Stimulated activated CD4-positive, alpha-beta T cell treated with anti-CD3 and anti-CD28 coated beads, Interleukin-15, amount 100 ng/mL, for 1 hour (primary cell): ENCODE measurements at regions not wholly inside any gene's neighbourhood (a gene's known extent, or its start where the extent isn't known, plus 50 kb on each side); places are given as distances from the start of the nearest gene placed in this dataset.
"Not testable (repeated sequence)": the region's sequence is repeated elsewhere in the genome, so short reads cannot be mapped to it uniquely, and the experiment has no call there.

Experiments used
- DNase-seq, 2 donors: peaks; one replicate each; pipeline ENCODE4 v3.0.0-alpha.2; 2020; ENCODE audit warnings: low read depth in 1 of 2, low spot score in 1 of 2

- DNase-seq = no peak
Measured at GRCh38 chr5:102049517-102049916, 246.6 kb downstream of the SLCO4C1 start.

GRCh38 chr5:102048940-102049339, 247.1 kb downstream of the SLCO4C1 start:
- DNase-seq = no peak

- DNase-seq = not testable (repeated sequence)
Measured at GRCh38 chr5:102047073-102047472, 249.0 kb downstream of the SLCO4C1 start.

DNA sequence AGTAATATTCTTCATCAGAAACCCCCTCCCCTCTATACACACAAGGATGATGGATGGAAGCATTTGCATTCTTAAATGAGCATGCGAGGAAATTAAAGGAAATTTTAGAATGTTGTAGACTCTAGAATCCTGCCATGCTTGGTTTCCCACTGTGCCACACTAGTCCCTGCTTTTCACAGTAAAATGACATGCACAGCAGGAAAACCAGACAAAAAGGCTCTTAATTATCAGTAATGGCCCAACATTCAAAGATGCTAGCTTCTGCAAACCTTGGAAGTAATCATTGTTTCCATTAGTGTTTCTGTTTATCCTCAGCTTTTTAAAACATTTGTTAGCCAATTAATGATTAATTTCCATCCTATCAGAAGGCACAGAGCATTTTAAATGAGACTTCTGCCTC, 255.8 kb downstream of the SLCO4C1 start:
- DNase-seq = no peak

DNA sequence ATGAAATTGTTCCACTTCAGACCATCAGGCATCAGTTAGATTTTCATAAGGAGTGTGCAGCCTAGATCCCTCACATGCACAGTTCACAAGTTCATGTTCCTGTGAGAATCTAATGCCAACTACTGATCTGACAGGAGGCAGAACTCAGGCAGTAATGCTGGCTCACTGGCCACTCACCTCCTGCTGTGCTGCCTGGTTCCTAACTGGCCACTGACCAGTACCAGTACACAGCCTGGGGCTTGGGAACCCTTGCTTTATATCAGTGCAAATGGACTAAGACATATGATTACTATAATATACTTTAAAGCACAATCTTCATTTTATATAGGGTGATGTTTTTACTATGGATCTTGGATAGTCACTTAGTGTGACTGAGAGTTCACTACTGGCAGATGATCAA, 259.2 kb downstream of the SLCO4C1 start:
- DNase-seq = no peak

DNA sequence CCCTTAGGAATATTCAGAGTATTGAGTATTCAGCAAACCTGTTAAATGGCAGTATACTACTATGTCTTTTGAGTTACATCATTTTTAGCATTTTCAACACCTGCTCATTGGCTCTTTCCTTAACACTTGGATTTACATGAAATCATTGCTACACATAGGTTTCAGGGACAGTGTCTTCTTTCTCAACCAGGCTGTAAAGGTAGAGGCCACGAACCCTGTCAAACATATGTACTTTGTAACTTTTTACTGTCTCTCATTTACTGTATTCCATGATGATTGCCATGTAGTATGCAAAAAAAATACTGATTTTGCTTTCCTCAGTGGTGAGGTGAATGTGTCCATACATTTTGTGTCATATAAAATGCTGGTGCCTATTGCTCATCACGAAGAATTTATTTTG, 264.4 kb downstream of the SLCO4C1 start:
- DNase-seq = no peak

- no peak for DNase-seq
Measured at GRCh38 chr5:102018690-102019089, 277.4 kb downstream of the SLCO4C1 start.

- no peak for DNase-seq
Measured at GRCh38 chr5:102018279-102018678, 277.8 kb downstream of the SLCO4C1 start.

DNA sequence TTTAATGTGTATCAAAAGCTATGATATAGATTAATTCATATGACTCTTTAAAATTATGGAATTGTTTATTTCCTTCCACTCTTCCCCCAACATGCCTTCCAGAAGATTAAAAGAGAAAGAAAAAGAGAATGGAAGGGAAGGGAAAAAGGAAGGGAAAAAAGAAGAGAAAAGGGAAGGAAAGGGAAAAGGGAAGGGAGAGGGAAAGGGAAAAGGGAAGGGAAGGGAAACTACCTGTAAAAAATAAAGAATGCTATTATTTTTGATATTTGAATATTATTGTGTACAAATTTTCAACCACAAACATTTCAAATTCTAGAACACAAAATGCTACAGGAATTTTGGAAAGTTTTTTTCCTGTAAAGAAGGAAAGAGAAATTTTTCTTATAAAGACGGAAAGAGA, 281.7 kb downstream of the SLCO4C1 start:
- DNase-seq = no peak

GRCh38 chr5:102010644-102011043, 285.4 kb downstream of the SLCO4C1 start:
- no peak for DNase-seq

- no peak for DNase-seq
Measured at GRCh38 chr5:101997235-101997634, 298.8 kb downstream of the SLCO4C1 start.

- DNase-seq = no peak
Measured at GRCh38 chr5:101995585-101995984, 300.5 kb downstream of the SLCO4C1 start.

- DNase-seq = no peak
Measured at GRCh38 chr5:101991486-101991885, 304.6 kb downstream of the SLCO4C1 start.

DNA sequence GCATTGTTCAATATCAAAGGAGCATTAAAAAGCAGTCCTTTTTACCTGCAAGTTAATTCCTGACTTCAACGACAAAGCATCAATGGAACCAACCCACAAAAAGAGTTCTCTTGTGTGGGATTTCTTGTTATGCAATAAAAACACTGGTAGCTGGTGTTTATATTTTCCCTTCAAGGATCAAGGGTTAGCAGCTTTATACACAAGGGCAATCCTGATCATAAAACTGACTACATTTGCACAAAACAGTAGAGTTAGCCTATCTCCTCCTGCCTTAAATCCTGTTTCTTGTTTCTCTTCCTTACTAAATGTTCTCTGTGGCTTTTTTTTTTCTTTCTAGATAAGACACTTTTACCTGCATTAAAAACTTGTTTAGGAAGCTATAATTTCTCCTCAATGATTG, 306.4 kb downstream of the SLCO4C1 start:
- DNase-seq = no peak

DNA sequence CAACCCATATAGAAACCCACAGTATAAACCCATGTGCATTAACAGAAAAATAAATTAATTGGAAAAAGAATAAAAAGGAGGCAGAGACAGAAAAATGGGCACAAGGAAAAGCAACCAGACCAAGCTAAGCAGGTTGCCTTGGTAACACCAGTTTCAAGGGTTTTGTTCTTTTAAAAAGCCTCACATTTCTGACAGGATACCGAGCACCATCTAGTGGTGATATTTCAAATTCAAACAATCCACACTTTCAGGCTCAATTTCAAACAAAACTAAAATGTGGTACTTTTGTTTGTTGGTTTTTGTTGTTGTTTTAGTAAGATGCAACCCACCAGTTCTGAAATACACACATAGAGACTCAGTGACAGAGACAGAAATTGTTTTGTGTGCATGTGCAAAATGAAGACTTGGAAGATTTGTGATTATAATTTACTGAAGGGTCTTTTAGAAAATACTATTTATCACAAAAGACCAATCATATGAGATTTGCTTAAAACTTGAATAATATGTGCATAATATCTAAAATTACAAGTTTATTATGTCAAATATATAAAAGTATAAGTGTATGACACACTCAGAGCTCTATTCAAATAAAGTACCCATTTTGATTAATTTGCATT, 318.2 kb downstream of the SLCO4C1 start:
- DNase-seq = no peak

- DNase-seq = no peak
Measured at GRCh38 chr5:101976933-101977332, 319.2 kb downstream of the SLCO4C1 start.

- no peak for DNase-seq
Measured at GRCh38 chr5:101969742-101970141, 326.3 kb downstream of the SLCO4C1 start.

DNA sequence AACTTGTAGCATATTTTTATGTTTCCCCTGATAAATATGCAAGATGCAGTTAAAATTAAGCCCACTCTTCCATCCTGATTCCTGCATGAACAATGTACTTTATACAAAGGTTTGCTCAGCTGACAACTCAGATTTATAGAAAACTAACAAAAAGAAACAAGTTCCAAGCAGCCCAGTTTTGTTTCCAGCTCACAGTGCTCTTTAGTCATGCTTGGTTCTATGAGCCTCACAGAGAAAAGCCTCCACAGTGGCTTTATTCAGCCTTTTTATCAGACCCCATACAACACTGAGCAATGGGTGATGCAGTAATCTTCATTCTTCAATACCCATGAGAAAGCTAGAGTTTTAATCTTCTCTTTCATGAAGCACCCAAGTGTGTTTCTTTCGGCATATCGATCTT, 329.6 kb downstream of the SLCO4C1 start:
- no peak for DNase-seq

DNA sequence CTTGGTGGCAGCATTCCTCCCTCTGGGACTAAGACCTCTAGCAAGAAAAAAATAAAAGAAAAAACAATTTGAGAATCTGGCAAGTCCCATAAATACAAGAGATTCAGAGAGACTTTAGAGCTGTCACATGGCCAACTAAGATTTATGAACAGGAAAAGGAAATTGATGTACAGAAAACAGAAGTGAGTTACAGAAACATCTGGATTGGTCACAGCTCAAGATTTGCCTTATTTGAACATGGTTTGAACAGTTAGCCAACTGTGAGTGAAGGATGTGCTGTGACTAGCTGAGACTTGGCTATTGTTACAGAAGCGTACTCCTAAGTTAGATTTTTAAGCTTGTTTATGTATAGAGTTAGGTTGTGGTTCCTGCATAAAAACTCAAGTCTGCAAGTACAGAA, 340.2 kb downstream of the SLCO4C1 start:
- no peak for DNase-seq

DNA sequence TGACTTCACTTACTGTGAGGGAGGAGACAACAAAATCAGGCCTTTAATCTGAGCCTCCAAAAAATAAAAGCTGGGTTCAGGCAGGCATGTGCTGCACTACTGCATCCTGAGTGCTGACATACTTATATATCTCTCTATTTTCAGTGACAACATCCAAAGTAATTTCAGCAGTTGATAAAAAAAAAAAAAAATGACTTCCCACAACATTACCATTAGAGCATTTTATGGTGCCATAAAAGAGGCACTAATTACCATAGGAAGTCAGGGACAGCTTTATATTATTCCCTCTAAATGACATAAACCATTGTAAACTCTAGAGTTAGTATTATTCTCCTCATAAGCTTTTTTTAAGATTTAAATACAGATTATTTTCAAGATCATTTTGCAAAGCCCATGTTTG, 346.1 kb downstream of the SLCO4C1 start:
- DNase-seq = no peak

DNA sequence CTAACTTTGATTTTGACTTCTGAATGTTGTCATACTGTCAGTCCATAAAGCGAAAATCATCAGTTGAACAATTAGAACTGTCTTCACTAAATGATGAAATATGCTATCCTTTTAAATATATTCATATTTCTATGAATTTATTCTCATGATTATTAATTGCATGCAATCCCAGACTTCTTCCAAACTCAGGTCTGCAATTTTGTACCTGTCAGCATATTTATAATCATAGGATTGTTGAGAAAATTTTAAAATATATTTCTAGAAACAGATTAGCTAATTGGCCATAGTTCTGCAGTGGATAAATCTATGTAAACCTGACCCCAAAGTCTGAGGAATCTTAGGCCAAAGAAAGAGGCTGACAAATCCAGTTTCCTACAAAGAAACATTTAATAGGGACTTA, 347.5 kb downstream of the SLCO4C1 start:
- no peak for DNase-seq

- DNase-seq = no peak
Measured at GRCh38 chr5:101943784-101944183, 352.3 kb downstream of the SLCO4C1 start.

DNA sequence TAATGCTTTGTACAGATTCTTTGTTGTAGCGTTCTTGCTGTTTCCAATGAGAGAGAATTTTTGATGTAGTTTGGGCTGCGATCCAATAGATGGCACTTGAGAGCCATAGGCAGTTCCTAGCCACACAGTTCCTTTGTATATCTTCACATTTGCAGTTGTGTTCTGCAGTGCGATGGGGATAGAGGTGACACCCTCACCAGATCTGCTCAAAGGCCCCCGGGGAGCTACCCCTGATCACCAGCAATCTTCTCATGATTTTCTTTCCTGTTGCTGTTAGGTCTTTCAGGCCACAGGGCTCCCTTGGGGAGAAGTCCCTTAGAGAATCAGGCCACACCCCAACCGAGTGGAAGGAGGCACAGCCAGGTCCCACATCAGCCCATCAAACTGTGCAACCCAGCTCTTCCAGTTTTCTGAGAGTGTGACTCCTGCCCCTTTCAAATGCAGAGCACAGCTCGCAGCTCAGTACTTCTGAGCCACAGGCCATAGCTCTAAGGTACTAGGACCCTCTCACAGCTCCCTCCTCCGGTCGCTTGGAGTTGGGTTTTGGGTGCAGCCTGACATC, 353.7 kb downstream of the SLCO4C1 start:
- no peak for DNase-seq
